ENCODE measurements at regions not wholly inside any gene's neighbourhood (a gene's known extent, or its start where the extent isn't known, plus 50 kb on each side); places are given as distances from the start of the nearest gene placed in this dataset.

GRCh38 chr2:176633754-176634153 lies 364.5 kb downstream of the MTX2 start:
- ATAC-seq (no peak), DNase-seq (no peak)
- Histone ChIP-seq H3K4me3 (no peak overlapping the region), H3K9me3 (no peaks in the 10 kb centered on the region), H3K4me1 (peaks cover 0 to 12% of the 10 kb centered on the region in 2 donors), H3K27ac (no peak overlapping the region), H3K36me3 (no peaks in the 10 kb centered on the region), H3K27me3 (peaks cover 54 to 80% of the 10 kb centered on the region in 2 donors)
- intact Hi-C loops (cut with DNase I) = no loop called here
- no peak for TF ChIP-seq CTCF (IDR thresholded peaks at IDR 0.05)

GRCh38 chr2:176636401-176636800 lies 367.2 kb downstream of the MTX2 start:
- intact Hi-C loops (cut with DNase I) = loop anchor here in 1 of 2 donors (5.0 kb wide), 1 partner anchor 504 kb away; no protein-coding TSS in a partner anchor
- TF ChIP-seq CTCF (IDR thresholded peaks at IDR 0.05) = no peak
- DNase-seq = no peak
- no peak overlapping the region for H3K27ac ChIP-seq
- no peak for ATAC-seq
- peaks cover 0 to 12% of the 10 kb centered on the region in 2 donors for H3K4me1 ChIP-seq
- no peaks in the 10 kb centered on the region for H3K9me3 ChIP-seq
- H3K27me3 ChIP-seq = peaks cover 72 to 99% of the 10 kb centered on the region in 2 donors
- H3K36me3 ChIP-seq = no peaks in the 10 kb centered on the region
- no peak overlapping the region for H3K4me3 ChIP-seq

- H3K27ac ChIP-seq = no peak overlapping the region
- intact Hi-C loops (cut with DNase I) = loop anchor here in 1 of 2 donors (5.0 kb wide), 1 partner anchor 505 kb away; no protein-coding TSS in a partner anchor
- DNase-seq (no peak), ATAC-seq (no peak)
- no peaks in the 10 kb centered on the region for H3K36me3 ChIP-seq
- peaks cover 0 to 12% of the 10 kb centered on the region in 2 donors for H3K4me1 ChIP-seq
- peak overlapping the region; percentile 46 to 49 for H3K4me3 ChIP-seq
- no peak for TF ChIP-seq CTCF (IDR thresholded peaks at IDR 0.05)
- H3K27me3 ChIP-seq = peaks cover 76 to 99% of the 10 kb centered on the region in 2 donors
- no peaks in the 10 kb centered on the region for H3K9me3 ChIP-seq
Observed at GRCh38 chr2:176637142-176637485, 367.9 kb downstream of the MTX2 start.

GRCh38 chr2:176637486-176638166 lies 368.4 kb downstream of the MTX2 start:
- no peak overlapping the region for H3K27ac ChIP-seq
- peak; percentile 68 for ATAC-seq
- TF ChIP-seq CTCF (IDR thresholded peaks at IDR 0.05) = no peak

GRCh38 chr2:176638167-176639015 lies 369.1 kb downstream of the MTX2 start:
- Histone ChIP-seq H3K4me1 (peaks cover 0 to 12% of the 10 kb centered on the region in 2 donors), H3K9me3 (no peaks in the 10 kb centered on the region), H3K36me3 (no peaks in the 10 kb centered on the region), H3K4me3 (peak overlapping the region; percentile 46 to 49), H3K27ac (no peak overlapping the region), H3K27me3 (peaks cover 76 to 100% of the 10 kb centered on the region in 2 donors)
- ATAC-seq (peak; percentile 98), DNase-seq (peak; percentile 38 to 82 (median 64))
- TF ChIP-seq CTCF (IDR thresholded peaks at IDR 0.05) = peak; percentile 62 to 75
- intact Hi-C loops (cut with DNase I) = loop anchor here in 1 of 2 donors (5.0 kb wide), 1 partner anchor 506 kb away; no protein-coding TSS in a partner anchor

More at GRCh38 chr2:176637486-176638166, 368.4 kb downstream of the MTX2 start:
- H3K36me3 ChIP-seq = no peaks in the 10 kb centered on the region
- peaks cover 0 to 12% of the 10 kb centered on the region in 2 donors for H3K4me1 ChIP-seq
- intact Hi-C loops (cut with DNase I) = loop anchor here in 1 of 2 donors (5.0 kb wide), 1 partner anchor 505 kb away; no protein-coding TSS in a partner anchor
- peak in 2 of 4 donors; percentile 35 to 82 for DNase-seq
- peaks cover 74 to 99% of the 10 kb centered on the region in 2 donors for H3K27me3 ChIP-seq
- H3K9me3 ChIP-seq = no peaks in the 10 kb centered on the region
- H3K4me3 ChIP-seq = peak overlapping the region; percentile 46 to 49

Data from left lung (tissue), 4 donors.